Upper lobe of right lung (tissue), 1 donor: ENCODE measurements at regions not wholly inside any gene's neighbourhood (a gene's known extent, or its start where the extent isn't known, plus 50 kb on each side); places are given as distances from the start of the nearest gene placed in this dataset.

ENCODE experiments used
- ATAC-seq: fragments of 200-7000 bp; cut with Tn5 transposase; one replicate; pipeline ENCODE4 v1.9.1; 2020; ENCODE audit warnings: mild to moderate bottlenecking, moderate library complexity
- DNase-seq: peaks from one replicate; pipeline ENCODE4 v3.0.0-alpha.2; 2020
- H3K27ac ChIP-seq: fragments of 200-600 bp; one replicate; pipeline ENCODE4 v1.8.0; 2022
- H3K27me3 ChIP-seq: fragments of 200-600 bp; one replicate; pipeline ENCODE4 v1.8.0; 2022; ENCODE audit warnings: mild to moderate bottlenecking
- H3K36me3 ChIP-seq: fragments of 200-600 bp; one replicate; pipeline ENCODE4 v1.8.0; 2022
- H3K4me1 ChIP-seq: fragments of 200-600 bp; one replicate; pipeline ENCODE4 v1.8.0; 2022
- H3K4me3 ChIP-seq: fragments of 200-600 bp; one replicate; pipeline ENCODE4 v1.8.0; 2022; ENCODE audit warnings: mild to moderate bottlenecking
- H3K9me3 ChIP-seq: fragments of 200-600 bp; one replicate; pipeline ENCODE4 v1.8.0; 2022
- CTCF ChIP-seq: fragments of 200-600 bp; IDR thresholded peaks from one replicate; pipeline ENCODE4 v1.8.0; 2022; ENCODE audit warnings: antibody characterized with exemption
- intact Hi-C: fragments of 100-400 bp; cut with DNase I; formaldehyde crosslinking; loops from one replicate; pipeline ENCODE4 v1.11.0; 2022
- donor health status: DM: no; HTN: yes; CAD: no; lungs with severe emphysema.

GRCh38 chr12:60205500-60205899, 609.7 kb downstream of the SLC16A7 start:
- ATAC-seq (no peak), DNase-seq (no peak)
- H3K27me3 ChIP-seq, result no peaks in the 10 kb centered on the region
- H3K36me3 ChIP-seq, result no peaks in the 10 kb centered on the region
- no peak overlapping the region for H3K4me3 ChIP-seq
- no peaks in the 10 kb centered on the region for H3K4me1 ChIP-seq
- no peak overlapping the region for H3K27ac ChIP-seq
- no peak for TF ChIP-seq CTCF
- H3K9me3 ChIP-seq, result no peaks in the 10 kb centered on the region
- intact Hi-C loops, result no loop called here

GRCh38 chr12:60209521-60209920, 613.7 kb downstream of the SLC16A7 start:
- TF ChIP-seq CTCF, result no peak

GRCh38 chr12:60209933-60210332, 614.1 kb downstream of the SLC16A7 start:
- DNase-seq (no peak), ATAC-seq (no peak)
- Histone ChIP-seq H3K27ac (no peak overlapping the region), H3K4me3 (no peak overlapping the region), H3K9me3 (no peaks in the 10 kb centered on the region), H3K27me3 (no peaks in the 10 kb centered on the region), H3K36me3 (no peaks in the 10 kb centered on the region), H3K4me1 (no peaks in the 10 kb centered on the region)
- no peak for TF ChIP-seq CTCF
- intact Hi-C loops, result no loop called here

More at GRCh38 chr12:60209521-60209920, 613.7 kb downstream of the SLC16A7 start:
- no peaks in the 10 kb centered on the region for H3K9me3 ChIP-seq
- no peaks in the 10 kb centered on the region for H3K27me3 ChIP-seq
- H3K27ac ChIP-seq, result no peak overlapping the region
- intact Hi-C loops, result no loop called here
- ATAC-seq, result no peak
- H3K36me3 ChIP-seq, result no peaks in the 10 kb centered on the region
- H3K4me1 ChIP-seq, result no peaks in the 10 kb centered on the region
- no peak for DNase-seq
- H3K4me3 ChIP-seq, result no peak overlapping the region

- no peak for ATAC-seq
- no peak for DNase-seq
- Histone ChIP-seq H3K36me3 (no peaks in the 10 kb centered on the region), H3K27me3 (no peaks in the 10 kb centered on the region), H3K27ac (no peak overlapping the region), H3K4me1 (no peaks in the 10 kb centered on the region), H3K4me3 (no peak overlapping the region), H3K9me3 (no peaks in the 10 kb centered on the region)
- intact Hi-C loops, result no loop called here
- no peak for TF ChIP-seq CTCF
These were observed 614.9 kb downstream of the SLC16A7 start for GRCh38 chr12:60210756-60211155.

GRCh38 chr12:60211244-60211643, 615.4 kb downstream of the SLC16A7 start:
- ATAC-seq, result no peak
- intact Hi-C loops, result no loop called here
- TF ChIP-seq CTCF, result no peak

More at GRCh38 chr12:60211244-60211643, 615.4 kb downstream of the SLC16A7 start:
- Histone ChIP-seq H3K27ac (no peak overlapping the region), H3K9me3 (no peaks in the 10 kb centered on the region), H3K4me3 (no peak overlapping the region), H3K36me3 (no peaks in the 10 kb centered on the region), H3K4me1 (no peaks in the 10 kb centered on the region), H3K27me3 (no peaks in the 10 kb centered on the region)
- DNase-seq, result no peak
